ENCODE measurements at regions not wholly inside any gene's neighbourhood (a gene's known extent, or its start where the extent isn't known, plus 50 kb on each side); places are given as distances from the start of the nearest gene placed in this dataset.
"Not testable (repeated sequence)": the region's sequence is repeated elsewhere in the genome, so short reads cannot be mapped to it uniquely, and the experiment has no call there.

DNA sequence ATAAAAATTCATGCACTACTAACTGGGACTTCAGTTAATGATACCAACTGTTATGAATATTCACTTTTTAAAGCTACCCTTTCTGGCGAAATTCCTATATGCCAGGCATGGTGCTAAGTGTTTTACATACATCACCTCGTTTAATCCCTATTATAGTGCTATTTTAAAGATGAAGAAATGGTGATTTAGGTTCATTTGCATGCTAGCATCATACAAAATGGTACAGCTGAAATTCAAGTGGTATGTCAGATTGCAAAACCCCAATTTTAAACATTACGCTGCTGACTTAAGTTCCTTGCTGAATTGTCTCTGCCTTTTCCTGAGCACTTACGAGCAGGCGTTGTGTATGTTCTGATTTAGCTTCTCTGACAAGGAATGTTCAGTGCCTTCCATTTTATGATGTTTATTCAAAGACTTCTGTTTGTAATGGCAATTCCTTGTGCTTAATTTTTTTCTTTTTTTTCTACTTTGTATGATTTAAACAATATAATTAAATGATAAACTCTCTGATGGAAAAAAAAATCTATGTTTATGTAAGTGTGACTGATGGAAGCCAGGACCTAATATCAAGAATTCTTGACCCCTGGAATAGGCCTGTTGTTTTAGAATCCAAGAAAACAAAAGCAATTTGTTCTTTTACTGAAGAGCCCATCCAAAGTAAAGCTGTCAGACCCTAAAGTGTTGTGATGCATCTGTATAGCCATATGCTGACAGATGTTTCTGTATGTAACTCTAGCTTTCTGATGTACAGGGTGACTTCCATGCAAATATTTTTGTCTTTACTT, 148.1 kb downstream of the PCDH7 start:
- TF ChIP-seq, protein P1, sequence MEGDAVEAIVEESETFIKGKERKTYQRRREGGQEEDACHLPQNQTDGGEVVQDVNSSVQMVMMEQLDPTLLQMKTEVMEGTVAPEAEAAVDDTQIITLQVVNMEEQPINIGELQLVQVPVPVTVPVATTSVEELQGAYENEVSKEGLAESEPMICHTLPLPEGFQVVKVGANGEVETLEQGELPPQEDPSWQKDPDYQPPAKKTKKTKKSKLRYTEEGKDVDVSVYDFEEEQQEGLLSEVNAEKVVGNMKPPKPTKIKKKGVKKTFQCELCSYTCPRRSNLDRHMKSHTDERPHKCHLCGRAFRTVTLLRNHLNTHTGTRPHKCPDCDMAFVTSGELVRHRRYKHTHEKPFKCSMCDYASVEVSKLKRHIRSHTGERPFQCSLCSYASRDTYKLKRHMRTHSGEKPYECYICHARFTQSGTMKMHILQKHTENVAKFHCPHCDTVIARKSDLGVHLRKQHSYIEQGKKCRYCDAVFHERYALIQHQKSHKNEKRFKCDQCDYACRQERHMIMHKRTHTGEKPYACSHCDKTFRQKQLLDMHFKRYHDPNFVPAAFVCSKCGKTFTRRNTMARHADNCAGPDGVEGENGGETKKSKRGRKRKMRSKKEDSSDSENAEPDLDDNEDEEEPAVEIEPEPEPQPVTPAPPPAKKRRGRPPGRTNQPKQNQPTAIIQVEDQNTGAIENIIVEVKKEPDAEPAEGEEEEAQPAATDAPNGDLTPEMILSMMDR (IDR thresholded peaks at IDR 0.05; ENCODE audit: insufficient read depth, low read length, missing control alignments), result no peak
- DNase-seq (ENCODE audit: low read depth, low spot score), result no peak
- POLR2A ChIA-PET, result no interaction called here
- H3K4me3 ChIP-seq (ENCODE audit: low read depth, low read length), result no peak overlapping the region
- CTCF ChIA-PET, result no interaction called here

DNA sequence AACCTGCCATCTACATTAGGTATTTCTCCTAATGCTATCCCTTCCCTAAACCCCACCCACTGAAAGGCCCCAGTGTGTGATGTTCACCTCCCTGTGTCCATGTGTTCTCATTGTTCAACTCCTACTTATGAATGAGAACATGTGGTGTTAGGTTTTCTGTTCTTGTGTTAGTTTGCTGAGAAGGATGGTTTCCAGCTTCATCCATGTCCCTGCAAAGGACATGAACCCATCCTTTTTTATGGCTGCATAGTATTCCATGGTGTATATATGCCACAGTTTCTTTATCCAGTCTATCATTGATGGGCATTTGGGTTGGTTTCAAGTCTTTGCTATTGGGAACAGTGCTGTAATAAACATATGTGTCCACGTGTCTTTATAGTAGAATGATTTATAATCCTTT, 149.2 kb downstream of the PCDH7 start:
- CTCF ChIA-PET; POLR2A ChIA-PET; DNase-seq (ENCODE audit: low read depth, low spot score); H3K4me3 ChIP-seq (ENCODE audit: low read depth, low read length): not testable (repeated sequence)

DNA sequence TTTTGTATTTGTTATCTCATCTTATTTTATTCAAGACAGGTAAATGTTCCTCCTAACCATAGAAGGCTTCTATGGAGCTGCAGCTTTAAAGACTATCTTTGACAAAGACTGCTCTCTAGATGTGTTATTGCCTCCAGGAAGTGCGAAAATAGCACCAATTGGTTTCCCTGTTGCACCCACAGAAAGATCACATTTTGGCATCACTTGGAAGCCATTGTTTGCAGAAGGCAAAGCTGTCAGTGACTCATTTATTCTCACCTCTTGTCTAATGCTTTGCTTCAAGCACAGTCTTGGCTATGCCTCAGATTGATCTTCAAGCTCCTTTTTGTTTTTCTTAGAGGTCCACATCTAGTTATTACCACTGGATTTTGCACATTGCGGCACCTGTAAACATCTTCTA, 150.3 kb downstream of the PCDH7 start:
- H3K4me3 ChIP-seq (ENCODE audit: low read depth, low read length), result no peak overlapping the region
- TF ChIP-seq, protein P1 (IDR thresholded peaks at IDR 0.05; ENCODE audit: insufficient read depth, low read length, missing control alignments), result no peak
- no peak for DNase-seq (ENCODE audit: low read depth, low spot score)
- CTCF ChIA-PET, result no interaction called here
- POLR2A ChIA-PET, result no interaction called here

DNA sequence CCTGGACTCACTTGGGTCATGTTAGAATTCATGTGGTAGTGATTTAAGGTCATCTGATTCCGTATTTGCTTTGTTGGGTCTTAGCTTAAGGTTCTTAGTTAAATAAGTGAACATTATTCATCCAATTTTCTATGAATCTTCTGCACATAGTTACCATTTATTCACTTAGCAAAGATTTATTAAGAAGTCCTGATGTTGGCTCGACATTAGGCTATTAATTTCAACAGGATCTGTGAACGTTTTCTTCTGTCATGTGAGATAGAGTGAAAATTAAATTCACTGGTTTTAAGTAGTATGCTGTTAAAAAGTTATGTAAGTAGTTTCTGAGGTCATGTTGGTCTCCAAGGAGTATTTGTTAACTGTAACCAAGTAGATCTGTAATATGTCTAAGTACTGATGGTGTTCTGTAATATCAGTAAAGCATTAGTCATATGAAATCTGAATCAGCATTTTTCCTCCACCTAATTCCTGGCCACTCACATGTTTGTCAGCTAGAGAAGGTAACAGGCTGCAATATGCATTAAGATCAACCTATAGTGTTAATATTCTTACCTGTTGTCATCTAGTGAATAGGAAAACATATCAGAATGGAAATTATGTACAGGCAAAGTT, 155.6 kb downstream of the PCDH7 start:
- TF ChIP-seq, protein P1 (IDR thresholded peaks at IDR 0.05; ENCODE audit: insufficient read depth, low read length, missing control alignments), result no peak
- H3K4me3 ChIP-seq (ENCODE audit: low read depth, low read length), result no peak overlapping the region
- CTCF ChIA-PET, result no interaction called here
- POLR2A ChIA-PET, result no interaction called here
- DNase-seq (ENCODE audit: low read depth, low spot score), result no peak

DNA sequence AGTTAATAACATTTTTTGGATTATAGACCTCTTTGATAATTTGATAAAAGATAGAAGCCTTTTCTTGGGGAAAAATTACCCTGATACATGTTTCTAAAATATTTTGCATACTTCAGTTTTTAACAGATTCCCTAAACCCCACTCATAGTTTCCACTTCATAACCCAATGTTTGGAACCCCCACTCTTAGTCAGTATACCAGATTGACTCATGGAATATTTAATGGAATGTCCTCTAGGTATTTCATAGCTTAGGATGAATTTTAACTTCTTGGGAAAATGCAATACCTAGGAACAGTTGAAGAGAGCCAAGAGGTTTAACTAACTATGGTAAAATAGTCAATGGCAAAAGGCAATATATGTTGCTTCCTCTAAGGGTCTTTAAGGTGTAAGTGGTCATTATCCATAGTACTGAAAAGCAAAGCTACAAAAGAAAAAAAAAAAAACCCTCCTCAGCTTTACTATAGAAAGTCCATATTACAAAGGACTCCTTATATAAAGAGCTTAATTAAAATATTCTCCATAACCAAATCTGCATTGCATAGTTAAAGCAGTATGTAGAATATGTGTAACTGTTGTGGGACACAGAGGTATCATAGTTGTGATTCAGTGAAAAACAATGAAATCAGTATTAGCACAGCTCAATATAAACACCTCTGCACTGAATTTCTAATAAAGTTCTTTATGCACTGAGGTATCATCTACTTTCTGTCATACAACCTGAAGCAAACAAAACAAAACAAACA, 159.9 kb downstream of the PCDH7 start:
- DNase-seq (ENCODE audit: low read depth, low spot score), result no peak
- POLR2A ChIA-PET, result no interaction called here
- TF ChIP-seq, protein P1 (IDR thresholded peaks at IDR 0.05; ENCODE audit: insufficient read depth, low read length, missing control alignments), result no peak
- no peak overlapping the region for H3K4me3 ChIP-seq (ENCODE audit: low read depth, low read length)
- CTCF ChIA-PET, result no interaction called here

DNA sequence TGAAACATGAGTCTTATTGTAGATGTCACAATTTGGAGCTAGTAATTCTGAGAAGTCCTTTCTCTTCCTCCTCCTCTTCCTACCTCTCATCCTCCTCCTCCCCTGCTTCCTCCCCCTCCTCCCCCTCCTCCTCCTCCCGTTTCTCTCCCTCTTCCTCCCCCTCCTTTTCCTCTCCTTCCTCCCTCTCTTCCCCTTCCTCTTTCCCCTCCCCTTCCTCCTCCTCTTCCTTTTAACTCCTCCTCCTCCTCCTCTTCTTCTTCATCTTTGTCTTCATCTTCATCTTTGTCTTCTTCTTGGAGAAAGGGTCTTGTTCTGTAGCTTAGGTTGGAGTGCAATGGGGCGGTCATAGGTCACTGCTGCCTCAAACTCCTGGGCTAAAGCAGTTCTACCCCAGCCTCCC, 161.8 kb downstream of the PCDH7 start:
- ChIA-PET CTCF (no interaction called here), POLR2A (no interaction called here)
- H3K4me3 ChIP-seq (ENCODE audit: low read depth, low read length), result no peak overlapping the region
- TF ChIP-seq, protein P1 (IDR thresholded peaks at IDR 0.05; ENCODE audit: insufficient read depth, low read length, missing control alignments), result no peak
- DNase-seq (ENCODE audit: low read depth, low spot score), result no peak
